ENCODE measurements at regions not wholly inside any gene's neighbourhood (a gene's known extent, or its start where the extent isn't known, plus 50 kb on each side); places are given as distances from the start of the nearest gene placed in this dataset.

GRCh38 chr11:104275992-104276391 is 112.0 kb upstream of the PDGFD start:
- TF ChIP-seq CTCF (IDR thresholded peaks at IDR 0.05) (no peak), POLR2AphosphoS5 (IDR thresholded peaks at IDR 0.05) (no peak), POLR2A (IDR thresholded peaks at IDR 0.05) (no peak), EP300 (IDR thresholded peaks at IDR 0.05) (no peak)

Measured in upper lobe of left lung (tissue), 4 donors.